SH-SY5Y (cell line): ENCODE measurements at regions not wholly inside any gene's neighbourhood (a gene's known extent, or its start where the extent isn't known, plus 50 kb on each side); places are given as distances from the start of the nearest gene placed in this dataset.

Source experiments
- GATA2 ChIP-seq: IDR thresholded peaks from 2 replicates; pipeline ENCODE4 v1.6.1; 2011; ENCODE audit warnings: mild to moderate bottlenecking, low read depth, low read length
- GATA3 ChIP-seq: IDR thresholded peaks from 2 replicates; pipeline ENCODE4 v1.6.1; 2011; ENCODE audit warnings: low read depth, mild to moderate bottlenecking, low read length, moderate library complexity

GRCh38 chr7:26560526-26561256 lies 269.0 kb downstream of the SNX10 start:
- TF ChIP-seq GATA3 (no peak), GATA2 (no peak)

- TF ChIP-seq GATA3 (no peak), GATA2 (no peak)
These were observed 271.2 kb downstream of the SNX10 start for GRCh38 chr7:26562841-26563240.

GRCh38 chr7:26563406-26563805 lies 271.7 kb downstream of the SNX10 start:
- TF ChIP-seq GATA2 (no peak), GATA3 (no peak)

GRCh38 chr7:26567266-26567665 lies 275.6 kb downstream of the SNX10 start:
- TF ChIP-seq GATA3: no peak
- TF ChIP-seq GATA2: no peak

- no peak for TF ChIP-seq GATA2
- TF ChIP-seq GATA3: no peak
These were observed 282.8 kb downstream of the SNX10 start for GRCh38 chr7:26574476-26574875.

- TF ChIP-seq GATA3 (no peak), GATA2 (no peak)
These were observed 284.3 kb downstream of the SKAP2 start for GRCh38 chr7:26580064-26580591.

GRCh38 chr7:26580711-26581110 lies 283.7 kb downstream of the SKAP2 start:
- TF ChIP-seq GATA3 (no peak), GATA2 (no peak)

- no peak for TF ChIP-seq GATA2
- TF ChIP-seq GATA3: no peak
These were observed 281.2 kb downstream of the SKAP2 start for GRCh38 chr7:26583094-26583648.

GRCh38 chr7:26584326-26584725 lies 280.1 kb downstream of the SKAP2 start:
- TF ChIP-seq GATA2 (no peak), GATA3 (no peak)

GRCh38 chr7:26584987-26585665 lies 279.3 kb downstream of the SKAP2 start:
- TF ChIP-seq GATA2: no peak
- no peak for TF ChIP-seq GATA3

- no peak for TF ChIP-seq GATA2
- TF ChIP-seq GATA3: no peak
These were observed 276.9 kb downstream of the SKAP2 start for GRCh38 chr7:26587536-26587935.

- no peak for TF ChIP-seq GATA3
- TF ChIP-seq GATA2: no peak
These were observed 275.9 kb downstream of the SKAP2 start for GRCh38 chr7:26588511-26588910.

- no peak for TF ChIP-seq GATA3
- no peak for TF ChIP-seq GATA2
These were observed 273.7 kb downstream of the SKAP2 start for GRCh38 chr7:26590709-26591108.

- TF ChIP-seq GATA3 (no peak), GATA2 (no peak)
These were observed 272.4 kb downstream of the SKAP2 start for GRCh38 chr7:26592011-26592410.

- TF ChIP-seq GATA2: no peak
- TF ChIP-seq GATA3: no peak
These were observed 271.0 kb downstream of the SKAP2 start for GRCh38 chr7:26593393-26593792.

GRCh38 chr7:26593896-26594295 lies 270.5 kb downstream of the SKAP2 start:
- TF ChIP-seq GATA2 (no peak), GATA3 (no peak)
